ENCODE measurements at regions not wholly inside any gene's neighbourhood (a gene's known extent, or its start where the extent isn't known, plus 50 kb on each side); places are given as distances from the start of the nearest gene placed in this dataset.

DNA sequence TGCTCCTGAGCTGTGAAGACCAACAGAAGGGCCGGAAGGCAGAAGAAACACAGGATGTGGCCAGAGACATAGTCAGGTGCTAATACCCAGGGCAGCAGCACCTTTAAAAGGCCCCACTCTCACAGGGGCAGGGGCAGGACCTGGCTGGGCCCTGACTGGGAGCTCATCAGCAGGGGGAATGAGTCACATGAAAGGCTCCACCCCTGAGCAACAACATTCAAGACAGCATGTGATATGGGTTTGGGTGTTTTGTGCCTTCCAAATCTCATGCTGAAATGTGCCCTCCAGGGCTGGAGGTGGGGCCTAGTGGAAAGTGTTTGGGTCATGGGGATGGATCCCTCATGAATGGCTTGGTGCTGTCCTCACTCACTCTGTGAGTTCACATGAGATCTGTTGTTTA lies 181.7 kb downstream of the ERCC6L2 start:
- Histone ChIP-seq H3K4me1 (ENCODE audit: control insufficient read depth, extremely low read depth, insufficient read depth, low read length) (peaks cover 9% of the 10 kb centered on the region), H3K9me3 (replicated peaks; ENCODE audit: control insufficient read depth, insufficient read depth, low read length) (no peaks in the 10 kb centered on the region), H3K36me3 (ENCODE audit: control insufficient read depth in 2 of 2, extremely low read depth in 1 of 2, insufficient read depth in 2 of 2, low read length in 2 of 2) (no peaks in the 10 kb centered on the region), H3K79me2 (ENCODE audit: control insufficient read depth, insufficient read depth, low read length) (no peaks in the 10 kb centered on the region), H3K4me3 (replicated peaks in 1 of 3; ENCODE audit: insufficient read depth in 1 of 3, low read depth in 1 of 3, low read length in 3 of 3) (no peak overlapping the region), H3K27me3 (ENCODE audit: control insufficient read depth in 2 of 2, insufficient read depth in 2 of 2, low read length in 2 of 2) (no peaks in the 10 kb centered on the region), H3K9me1 (replicated peaks; ENCODE audit: control insufficient read depth, extremely low read depth, insufficient read depth, low read length) (no peaks in the 10 kb centered on the region), H3K27ac (ENCODE audit: insufficient read depth, low read depth, low read length) (no peak overlapping the region), H3K9ac (replicated peaks; ENCODE audit: extremely low read depth, insufficient read depth, low read length) (no peak overlapping the region), H3K4me2 (ENCODE audit: insufficient read depth, low read length) (no peak overlapping the region), H2AFZ (ENCODE audit: low read depth, low read length) (no peak overlapping the region), H4K20me1 (replicated peaks; ENCODE audit: control insufficient read depth, extremely low read depth, insufficient read depth, low read length) (no peaks in the 10 kb centered on the region)
- no TSS peak for BruUV-seq (replicated peaks)
- ChIA-PET CTCF (interaction anchor here (0.6 to 1.3 kb wide), 2 partner anchors 9 to 330 kb away, joined by 3 read pairs; no protein-coding TSS in a partner anchor), POLR2A (no interaction called here)
- intact Hi-C loops (cut with micrococcal nuclease) (no loop called here), dilution Hi-C loops (cut with MboI; ENCODE audit: extremely low pct_ligation_motif_present, low sequenced_read_pairs) (no loop called here)
- DNase-seq (ENCODE audit: low read depth, low spot score), result no peak
- FAIRE-seq, result no peak
- no peak for TF ChIP-seq POLR2AphosphoS5 (IDR thresholded peaks at IDR 0.05; ENCODE audit: insufficient read depth, low read depth, low read length)
- no peak for TF ChIP-seq POLR2A (IDR thresholded peaks at IDR 0.05; ENCODE audit: low read depth, low read length)
- no peak for TF ChIP-seq GATA2 (IDR thresholded peaks at IDR 0.05; ENCODE audit: insufficient read depth, insufficient read length, low read depth, low read length)
- no peak for TF ChIP-seq FOS (IDR thresholded peaks at IDR 0.05; ENCODE audit: borderline replicate concordance, insufficient read depth, low read length)
- no peak for TF ChIP-seq MAX (IDR thresholded peaks at IDR 0.05; ENCODE audit: insufficient read depth, insufficient read length)
- no peak for TF ChIP-seq EZH2 (IDR thresholded peaks at IDR 0.05; ENCODE audit: borderline replicate concordance, low read depth, low read length, severe bottlenecking)
- TF ChIP-seq, protein P1, sequence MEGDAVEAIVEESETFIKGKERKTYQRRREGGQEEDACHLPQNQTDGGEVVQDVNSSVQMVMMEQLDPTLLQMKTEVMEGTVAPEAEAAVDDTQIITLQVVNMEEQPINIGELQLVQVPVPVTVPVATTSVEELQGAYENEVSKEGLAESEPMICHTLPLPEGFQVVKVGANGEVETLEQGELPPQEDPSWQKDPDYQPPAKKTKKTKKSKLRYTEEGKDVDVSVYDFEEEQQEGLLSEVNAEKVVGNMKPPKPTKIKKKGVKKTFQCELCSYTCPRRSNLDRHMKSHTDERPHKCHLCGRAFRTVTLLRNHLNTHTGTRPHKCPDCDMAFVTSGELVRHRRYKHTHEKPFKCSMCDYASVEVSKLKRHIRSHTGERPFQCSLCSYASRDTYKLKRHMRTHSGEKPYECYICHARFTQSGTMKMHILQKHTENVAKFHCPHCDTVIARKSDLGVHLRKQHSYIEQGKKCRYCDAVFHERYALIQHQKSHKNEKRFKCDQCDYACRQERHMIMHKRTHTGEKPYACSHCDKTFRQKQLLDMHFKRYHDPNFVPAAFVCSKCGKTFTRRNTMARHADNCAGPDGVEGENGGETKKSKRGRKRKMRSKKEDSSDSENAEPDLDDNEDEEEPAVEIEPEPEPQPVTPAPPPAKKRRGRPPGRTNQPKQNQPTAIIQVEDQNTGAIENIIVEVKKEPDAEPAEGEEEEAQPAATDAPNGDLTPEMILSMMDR (IDR thresholded peaks at IDR 0.05; ENCODE audit: extremely low read depth in 1 of 2, insufficient read depth in 1 of 2, low read depth in 1 of 2, low read length in 2 of 2), result no peak
- TF ChIP-seq MYC (IDR thresholded peaks at IDR 0.05; ENCODE audit: low read depth, low read length), result no peak
- no peak for TF ChIP-seq JUN (IDR thresholded peaks at IDR 0.05; ENCODE audit: borderline replicate concordance, insufficient read depth, insufficient read length, low read depth)

Data from endothelial cell of umbilical vein (primary cell).